CD14-positive monocyte (primary cell): ENCODE measurements at regions not wholly inside any gene's neighbourhood (a gene's known extent, or its start where the extent isn't known, plus 50 kb on each side); places are given as distances from the start of the nearest gene placed in this dataset.

Experiments
- DNase-seq, 3 donors: peaks; one replicate each; pipeline ENCODE4 v3.0.0-alpha.2; 2011 to 2022
- H2AFZ ChIP-seq: 2 replicates; pipeline ENCODE4 v1.6.0; 2012; ENCODE audit warnings: mild to moderate bottlenecking, low read depth, low read length, inconsistent platforms; ENCODE audit not compliant: insufficient read depth, poor library complexity, severe bottlenecking
- H3K27ac ChIP-seq, 2 donors: 1 replicate in 1 of 2; 2 replicates in 1 of 2; pipeline ENCODE4 v1.5.1; 2012 to 2013; ENCODE audit warnings: low read length in 2 of 2, control low read depth in 1 of 2, inconsistent platforms in 1 of 2, low read depth in 1 of 2, mild to moderate bottlenecking in 1 of 2
- H3K27me3 ChIP-seq, 2 donors: one replicate each; pipeline versions ENCODE4 v1.6.0 to v1.6.1; 2011 to 2013; ENCODE audit warnings: low read length in 2 of 2; ENCODE audit not compliant: control insufficient read depth in 2 of 2, insufficient read depth in 2 of 2
- H3K36me3 ChIP-seq, 2 donors: replicated peaks in 1 of 2; 1 replicate in 1 of 2; 2 replicates in 1 of 2; pipeline versions ENCODE4 v1.5.1 to v1.6.1; 2012 to 2013; ENCODE audit warnings: low read length in 2 of 2, control low read depth in 1 of 2, inconsistent platforms in 1 of 2, mild to moderate bottlenecking in 1 of 2; ENCODE audit not compliant: insufficient read depth in 2 of 2, control insufficient read depth in 1 of 2
- H3K4me1 ChIP-seq, 2 donors: 1 replicate in 1 of 2; 2 replicates in 1 of 2; pipeline versions ENCODE4 v1.5.1 to v1.6.1; 2012 to 2013; ENCODE audit warnings: low read length in 2 of 2, control low read depth in 1 of 2, inconsistent platforms in 1 of 2, mild to moderate bottlenecking in 1 of 2, moderate library complexity in 1 of 2; ENCODE audit not compliant: insufficient read depth in 2 of 2, control insufficient read depth in 1 of 2
- H3K4me2 ChIP-seq: replicated peaks from 2 replicates; pipeline ENCODE3; 2012; ENCODE audit warnings: low read length, moderate library complexity, mild to moderate bottlenecking; ENCODE audit not compliant: poor library complexity, severe bottlenecking; ENCODE audit errors: extremely low read depth
- H3K4me3 ChIP-seq, 3 experiments: fragments of 200-600 bp in 1 of 3; sonication (generic) in 1 of 3; replicated peaks in 1 of 3; 1 replicate in 2 of 3; 2 replicates in 1 of 3; pipeline ENCODE4 v1.5.1; 2011 to 2013; ENCODE audit warnings: low read length in 3 of 3, mild to moderate bottlenecking in 3 of 3, control low read depth in 2 of 3, low read depth in 2 of 3, inconsistent platforms in 1 of 3, moderate library complexity in 1 of 3
- H3K79me2 ChIP-seq: 2 replicates; pipeline ENCODE4 v1.6.0; 2012; ENCODE audit warnings: mild to moderate bottlenecking, control low read depth, inconsistent platforms, low read length, moderate library complexity; ENCODE audit not compliant: insufficient read depth
- H3K9ac ChIP-seq: 2 replicates; pipeline ENCODE4 v1.6.0; 2017; ENCODE audit warnings: low read length, mild to moderate bottlenecking; ENCODE audit not compliant: insufficient read depth, poor library complexity, severe bottlenecking
- H3K9me3 ChIP-seq, 2 donors: replicated peaks in 1 of 2; 1 replicate in 1 of 2; 2 replicates in 1 of 2; pipeline versions ENCODE4 v1.5.1 to v1.6.1; 2012 to 2013; ENCODE audit warnings: low read length in 2 of 2, control low read depth in 1 of 2; ENCODE audit not compliant: control insufficient read depth in 1 of 2, insufficient read depth in 1 of 2
- H4K20me1 ChIP-seq: 2 replicates; pipeline ENCODE4 v1.6.0; 2012; ENCODE audit warnings: mild to moderate bottlenecking, low read length, control low read depth, moderate library complexity; ENCODE audit not compliant: insufficient read depth
- H3K27ac Mint-ChIP-seq, 7 donors: one replicate each; pipeline ENCODE4 v1.8.0; 2020; ENCODE audit warnings: mild to moderate bottlenecking in 7 of 7, mixed read lengths in 7 of 7, moderate library complexity in 6 of 7, inconsistent platforms in 2 of 7
- H3K27me3 Mint-ChIP-seq, 3 donors: one replicate each; pipeline ENCODE4 v1.8.0; 2021 to 2022; ENCODE audit warnings: low read depth in 3 of 3, mild to moderate bottlenecking in 3 of 3, mixed read lengths in 3 of 3, moderate library complexity in 3 of 3, inconsistent platforms in 1 of 3
- H3K36me3 Mint-ChIP-seq, 2 donors: one replicate each; pipeline ENCODE4 v1.8.0; 2020; ENCODE audit warnings: mixed read lengths in 2 of 2, inconsistent platforms in 1 of 2, mild to moderate bottlenecking in 1 of 2
- H3K4me1 Mint-ChIP-seq: one replicate; pipeline ENCODE4 v1.8.0; 2020; ENCODE audit warnings: mild to moderate bottlenecking, mixed read lengths
- H3K4me3 Mint-ChIP-seq, 2 donors: one replicate each; pipeline ENCODE4 v1.8.0; 2020; ENCODE audit warnings: mild to moderate bottlenecking in 2 of 2, mixed read lengths in 2 of 2, moderate library complexity in 1 of 2
- H3K9me3 Mint-ChIP-seq, 7 donors: one replicate each; pipeline ENCODE4 v1.8.0; 2020 to 2022; ENCODE audit warnings: mixed read lengths in 7 of 7, mild to moderate bottlenecking in 6 of 7, moderate library complexity in 6 of 7, inconsistent platforms in 2 of 7
- WGBS: methylation state at CpG from one replicate; pipeline ENCODE4 v1.1.5; 2013; ENCODE audit warnings: missing lambda C conversion rate; ENCODE audit not compliant: insufficient coverage; 5-methylcytosine and 5-hydroxymethylcytosine counted together
- intact Hi-C, 2 donors: fragments of 100-400 bp; cut with micrococcal nuclease; formaldehyde crosslinking; loops; one replicate each; pipeline versions ENCODE4 v1.15.0 to v1.15.1; 2023
- TF ChIP-seq, protein P1 (sequence below): fragments of 200-600 bp; IDR thresholded peaks from one replicate; pipeline ENCODE4 v1.8.0; 2022; ENCODE audit warnings: antibody characterized with exemption, mild to moderate bottlenecking

DNA sequence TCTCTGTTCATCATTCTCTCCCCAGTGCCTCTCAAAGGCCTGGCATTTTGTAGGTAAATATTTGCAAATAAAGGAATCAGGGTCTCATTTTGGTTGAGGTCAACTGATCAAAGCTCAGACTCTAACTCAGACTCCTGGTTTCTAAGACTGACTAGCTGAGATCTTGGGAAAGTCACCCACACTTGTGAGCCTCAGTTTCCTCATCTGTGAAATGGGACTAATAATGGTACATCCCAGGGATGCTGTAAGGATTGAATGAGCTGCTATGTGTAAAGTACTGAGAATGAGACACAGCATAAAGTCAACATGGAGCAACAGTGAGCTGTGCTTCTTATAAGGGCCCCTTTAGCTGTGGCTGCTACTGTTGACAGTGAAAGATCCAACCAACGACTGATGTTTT lies 70.6 kb upstream of the XYLT1 start:
- Histone ChIP-seq H3K4me3 (no peak overlapping the region), H3K27me3 (no peaks in the 10 kb centered on the region), H2AFZ (no peak overlapping the region), H3K9me3 (no peaks in the 10 kb centered on the region), H3K79me2 (no peaks in the 10 kb centered on the region), H3K4me2 (no peak overlapping the region), H4K20me1 (no peaks in the 10 kb centered on the region), H3K36me3 (no peaks in the 10 kb centered on the region), H3K27ac (no peak overlapping the region), H3K9ac (no peak overlapping the region), H3K4me1 (no peaks in the 10 kb centered on the region)
- Mint-ChIP-seq H3K9me3 (peaks cover 0 to 6% (median 3%) of the 10 kb centered on the region in 7 donors), H3K27ac (no peak overlapping the region), H3K27me3 (peaks cover 2 to 11% (median 3%) of the 10 kb centered on the region in 3 donors), H3K4me3 (no peak overlapping the region), H3K36me3 (no peaks in the 10 kb centered on the region), H3K4me1 (no peaks in the 10 kb centered on the region)
- WGBS: 83% methylated on average over 1 of the region's 1 CpG
- TF ChIP-seq, protein P1, sequence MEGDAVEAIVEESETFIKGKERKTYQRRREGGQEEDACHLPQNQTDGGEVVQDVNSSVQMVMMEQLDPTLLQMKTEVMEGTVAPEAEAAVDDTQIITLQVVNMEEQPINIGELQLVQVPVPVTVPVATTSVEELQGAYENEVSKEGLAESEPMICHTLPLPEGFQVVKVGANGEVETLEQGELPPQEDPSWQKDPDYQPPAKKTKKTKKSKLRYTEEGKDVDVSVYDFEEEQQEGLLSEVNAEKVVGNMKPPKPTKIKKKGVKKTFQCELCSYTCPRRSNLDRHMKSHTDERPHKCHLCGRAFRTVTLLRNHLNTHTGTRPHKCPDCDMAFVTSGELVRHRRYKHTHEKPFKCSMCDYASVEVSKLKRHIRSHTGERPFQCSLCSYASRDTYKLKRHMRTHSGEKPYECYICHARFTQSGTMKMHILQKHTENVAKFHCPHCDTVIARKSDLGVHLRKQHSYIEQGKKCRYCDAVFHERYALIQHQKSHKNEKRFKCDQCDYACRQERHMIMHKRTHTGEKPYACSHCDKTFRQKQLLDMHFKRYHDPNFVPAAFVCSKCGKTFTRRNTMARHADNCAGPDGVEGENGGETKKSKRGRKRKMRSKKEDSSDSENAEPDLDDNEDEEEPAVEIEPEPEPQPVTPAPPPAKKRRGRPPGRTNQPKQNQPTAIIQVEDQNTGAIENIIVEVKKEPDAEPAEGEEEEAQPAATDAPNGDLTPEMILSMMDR: no peak
- intact Hi-C loops: no loop called here
- DNase-seq: no peak

- DNase-seq: no peak
- intact Hi-C loops: no loop called here
- Histone ChIP-seq H3K27me3 (no peaks in the 10 kb centered on the region), H3K36me3 (no peaks in the 10 kb centered on the region), H3K27ac (no peak overlapping the region), H3K9ac (no peak overlapping the region), H3K4me3 (no peak overlapping the region), H2AFZ (no peak overlapping the region), H3K79me2 (no peaks in the 10 kb centered on the region), H3K4me1 (no peaks in the 10 kb centered on the region), H3K9me3 (no peaks in the 10 kb centered on the region), H4K20me1 (no peaks in the 10 kb centered on the region), H3K4me2 (no peak overlapping the region)
- H3K27ac Mint-ChIP-seq: no peak overlapping the region
- TF ChIP-seq, protein P1: no peak
- peaks cover 0 to 8% (median 3%) of the 10 kb centered on the region in 3 donors for H3K27me3 Mint-ChIP-seq
- 92% methylated on average over 2 of the region's 11 CpGs for WGBS
- H3K36me3 Mint-ChIP-seq: no peaks in the 10 kb centered on the region
- H3K9me3 Mint-ChIP-seq: peaks cover 0 to 4% (median 0%) of the 10 kb centered on the region in 7 donors
- H3K4me3 Mint-ChIP-seq: no peak overlapping the region
- no peaks in the 10 kb centered on the region for H3K4me1 Mint-ChIP-seq
Observed at GRCh38 chr16:17538927-17539326, 68.2 kb upstream of the XYLT1 start.
